Muscle layer of duodenum (tissue), 2 donors: ENCODE measurements at regions not wholly inside any gene's neighbourhood (a gene's known extent, or its start where the extent isn't known, plus 50 kb on each side); places are given as distances from the start of the nearest gene placed in this dataset.

ENCODE experiments used
- H3K27ac ChIP-seq: one replicate; pipeline ENCODE4 v1.7.0; 2013; ENCODE audit warnings: mild to moderate bottlenecking, low read length
- H3K27me3 ChIP-seq: one replicate; pipeline ENCODE4 v1.7.0; 2013; ENCODE audit warnings: low read depth, mild to moderate bottlenecking, control low read depth, low read length
- H3K36me3 ChIP-seq, 2 donors: one replicate each; pipeline ENCODE4 v1.7.0; 2013; ENCODE audit warnings: low read length in 2 of 2, control low read depth in 1 of 2, mild to moderate bottlenecking in 1 of 2; ENCODE audit not compliant: insufficient read depth in 2 of 2, control insufficient read depth in 1 of 2
- H3K4me1 ChIP-seq, 2 donors: one replicate each; pipeline ENCODE4 v1.7.0; 2013; ENCODE audit warnings: low read length in 2 of 2, mild to moderate bottlenecking in 2 of 2, control low read depth in 1 of 2, moderate library complexity in 1 of 2; ENCODE audit not compliant: insufficient read depth in 2 of 2, control insufficient read depth in 1 of 2
- H3K4me3 ChIP-seq, 2 donors: one replicate each; pipeline ENCODE4 v1.7.0; 2013; ENCODE audit warnings: low read length in 2 of 2, low read depth in 1 of 2, mild to moderate bottlenecking in 1 of 2
- H3K9me3 ChIP-seq, 2 donors: one replicate each; pipeline ENCODE4 v1.7.0; 2013; ENCODE audit warnings: low read length in 2 of 2, control low read depth in 1 of 2, mild to moderate bottlenecking in 1 of 2; ENCODE audit not compliant: control insufficient read depth in 1 of 2
- donor health status: healthy.

DNA sequence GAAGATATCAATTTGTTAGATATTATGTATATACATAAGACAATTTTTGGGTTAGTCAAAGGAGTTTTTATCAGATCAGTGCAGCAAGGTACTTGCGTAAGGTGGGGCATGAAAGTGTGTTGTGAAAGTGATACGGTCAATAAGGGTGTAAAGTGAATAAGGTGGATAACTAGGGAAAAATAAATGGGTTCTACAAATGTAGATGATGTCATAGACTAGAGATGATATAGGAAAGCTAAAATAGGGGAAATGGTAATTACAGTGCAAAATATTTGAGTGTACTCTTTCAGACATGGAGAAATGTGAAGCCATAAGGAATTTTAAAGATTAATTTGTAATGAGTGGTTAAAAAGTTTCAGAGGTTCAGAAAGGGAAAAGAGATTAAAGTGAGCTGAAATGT, 180.6 kb upstream of the KHDRBS2 start:
- H3K36me3 ChIP-seq: no peaks in the 10 kb centered on the region
- no peak overlapping the region for H3K4me3 ChIP-seq
- H3K27me3 ChIP-seq: no peaks in the 10 kb centered on the region
- no peak overlapping the region for H3K27ac ChIP-seq
- no peaks in the 10 kb centered on the region for H3K9me3 ChIP-seq
- H3K4me1 ChIP-seq: no peaks in the 10 kb centered on the region

DNA sequence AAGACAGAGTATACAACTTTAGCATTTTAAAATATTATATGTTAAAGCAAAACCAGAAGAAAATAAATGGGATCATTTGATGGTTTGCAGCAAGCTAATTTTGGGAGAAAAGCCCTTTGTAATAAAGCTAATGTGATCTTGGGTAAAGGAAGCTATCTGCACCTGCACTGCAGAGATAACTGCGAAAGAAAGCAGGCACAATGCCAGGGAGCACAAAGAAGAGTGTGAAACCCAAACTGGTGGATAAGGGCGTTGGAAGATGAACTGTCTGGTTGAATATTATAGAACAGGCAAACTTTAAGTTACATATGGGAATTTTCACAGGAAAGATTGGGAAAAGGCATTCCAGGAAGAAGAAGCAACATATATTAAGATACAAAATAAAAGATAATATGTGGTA, 179.2 kb upstream of the KHDRBS2 start:
- Histone ChIP-seq H3K4me3 (no peak overlapping the region), H3K27ac (no peak overlapping the region), H3K4me1 (no peaks in the 10 kb centered on the region), H3K27me3 (no peaks in the 10 kb centered on the region), H3K36me3 (no peaks in the 10 kb centered on the region), H3K9me3 (no peaks in the 10 kb centered on the region)

DNA sequence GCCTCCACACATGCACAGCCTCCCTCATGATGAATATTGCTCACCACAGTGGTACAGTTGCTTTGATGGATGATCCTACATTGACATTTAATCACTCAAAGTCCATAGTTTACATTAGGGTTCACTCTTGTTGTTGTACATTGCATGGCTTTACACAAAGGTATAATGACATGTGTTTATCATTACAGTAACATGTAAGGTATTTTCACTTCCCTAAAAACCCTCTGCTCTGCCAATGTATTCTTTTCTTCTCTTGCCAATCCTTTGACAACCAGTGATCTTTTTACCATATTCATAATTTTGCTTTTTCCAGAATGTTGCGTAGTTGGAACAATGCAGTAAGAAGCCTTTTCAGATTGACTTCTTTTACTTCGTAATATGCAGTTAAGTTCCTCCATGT, 166.6 kb upstream of the KHDRBS2 start:
- peaks cover 0 to 3% of the 10 kb centered on the region in 2 donors for H3K9me3 ChIP-seq
- H3K4me3 ChIP-seq: no peak overlapping the region
- H3K36me3 ChIP-seq: no peaks in the 10 kb centered on the region
- H3K4me1 ChIP-seq: no peaks in the 10 kb centered on the region
- H3K27me3 ChIP-seq: no peaks in the 10 kb centered on the region
- H3K27ac ChIP-seq: no peak overlapping the region

DNA sequence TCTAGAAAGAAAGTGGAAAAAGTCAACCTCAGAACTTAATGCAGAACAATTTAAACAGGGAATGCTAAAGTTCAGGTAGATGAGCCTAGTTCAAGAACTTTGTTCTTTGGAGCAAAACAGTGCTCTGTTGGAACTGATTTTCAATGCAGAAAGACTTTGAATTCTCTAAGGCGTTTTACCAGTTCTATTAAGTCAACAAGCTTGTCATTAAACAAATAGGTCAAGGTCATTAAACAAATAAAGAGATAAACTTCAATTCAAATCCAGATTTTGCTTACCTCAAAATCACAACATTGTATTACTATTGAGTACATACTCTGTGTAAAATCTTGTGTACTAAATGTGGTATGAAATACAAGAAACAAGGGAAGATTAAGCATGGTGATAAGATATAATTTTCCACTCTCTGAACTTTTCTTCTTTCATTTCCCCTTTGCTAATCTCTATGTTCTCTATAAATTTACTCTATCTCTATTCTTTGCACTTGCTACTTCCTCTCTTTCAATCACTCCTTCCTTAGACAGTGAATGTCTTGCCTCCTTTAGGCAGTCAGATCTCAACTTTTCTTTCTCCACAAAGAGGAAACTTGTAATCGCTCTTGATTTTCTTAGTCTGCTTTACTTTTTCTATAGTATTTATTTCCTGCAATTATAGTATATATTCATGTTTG, 160.8 kb upstream of the KHDRBS2 start:
- H3K27me3 ChIP-seq: no peaks in the 10 kb centered on the region
- no peak overlapping the region for H3K27ac ChIP-seq
- no peaks in the 10 kb centered on the region for H3K36me3 ChIP-seq
- no peaks in the 10 kb centered on the region for H3K9me3 ChIP-seq
- H3K4me1 ChIP-seq: no peaks in the 10 kb centered on the region
- no peak overlapping the region for H3K4me3 ChIP-seq

DNA sequence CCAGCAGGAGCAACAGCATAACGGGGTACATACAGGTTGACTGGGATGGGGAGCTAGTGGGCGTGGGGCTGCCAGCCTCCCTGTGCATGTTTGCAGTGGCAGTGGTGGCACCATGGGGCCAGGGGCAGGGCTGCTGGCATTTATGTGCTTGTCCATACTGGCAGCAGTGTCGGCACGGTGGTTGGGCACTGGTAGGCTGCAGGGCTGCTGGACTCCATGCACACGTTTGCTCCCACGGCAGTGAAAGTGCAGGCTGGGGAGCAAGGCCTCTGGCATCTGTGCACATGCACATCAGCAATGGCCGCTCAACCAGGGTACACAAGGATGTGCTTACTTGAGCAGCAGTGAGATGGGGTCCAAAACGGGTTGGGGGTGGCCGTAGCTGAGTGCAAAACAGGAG, 159.5 kb upstream of the KHDRBS2 start:
- Histone ChIP-seq H3K27me3 (no peaks in the 10 kb centered on the region), H3K9me3 (no peaks in the 10 kb centered on the region), H3K27ac (no peak overlapping the region), H3K4me1 (no peaks in the 10 kb centered on the region), H3K36me3 (no peaks in the 10 kb centered on the region), H3K4me3 (no peak overlapping the region)

DNA sequence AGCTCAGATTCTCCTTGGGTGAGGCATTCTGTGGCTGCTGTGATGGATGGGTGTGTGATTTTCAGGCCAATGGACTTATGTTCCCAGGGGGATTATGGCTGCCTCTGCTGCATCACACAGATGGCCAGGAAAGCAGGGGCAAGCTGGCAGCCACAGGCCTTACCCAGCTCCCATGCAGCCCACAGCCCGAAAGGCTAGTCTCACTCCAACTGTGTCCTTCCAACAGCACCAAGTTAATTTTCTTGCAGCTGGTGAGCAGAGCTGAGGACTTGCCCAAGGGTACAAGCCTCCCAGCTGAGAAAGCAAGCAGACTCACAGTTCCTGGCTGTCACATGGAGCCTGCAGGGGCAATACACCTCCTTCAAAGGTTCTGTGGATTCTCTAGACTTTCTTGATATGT, 155.2 kb upstream of the KHDRBS2 start:
- Histone ChIP-seq H3K4me3 (no peak overlapping the region), H3K4me1 (no peaks in the 10 kb centered on the region), H3K27ac (no peak overlapping the region), H3K27me3 (no peaks in the 10 kb centered on the region), H3K36me3 (no peaks in the 10 kb centered on the region), H3K9me3 (peaks cover 0 to 12% of the 10 kb centered on the region in 2 donors)

DNA sequence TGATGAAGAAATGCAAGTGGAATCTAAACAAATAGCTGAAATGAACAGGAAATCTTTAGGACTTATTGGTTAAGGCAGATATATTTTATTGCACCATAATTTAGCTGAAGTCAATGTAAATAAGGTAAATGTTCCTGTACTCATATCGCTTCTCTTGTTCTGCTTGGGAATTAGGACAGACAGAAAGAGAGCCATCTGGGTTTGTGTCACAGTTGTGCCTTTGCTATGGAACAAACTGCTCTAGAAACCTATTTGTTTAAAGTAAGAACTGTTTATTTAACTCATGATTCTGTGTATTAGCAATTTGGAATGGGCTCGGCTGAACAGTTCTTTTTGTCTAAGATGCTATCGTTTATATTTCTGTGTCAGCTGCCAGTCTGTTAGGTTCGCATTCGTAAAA, 143.8 kb upstream of the KHDRBS2 start:
- Histone ChIP-seq H3K27ac (no peak overlapping the region), H3K9me3 (peaks cover 0 to 4% of the 10 kb centered on the region in 2 donors), H3K4me1 (no peaks in the 10 kb centered on the region), H3K36me3 (no peaks in the 10 kb centered on the region), H3K27me3 (no peaks in the 10 kb centered on the region), H3K4me3 (no peak overlapping the region)

DNA sequence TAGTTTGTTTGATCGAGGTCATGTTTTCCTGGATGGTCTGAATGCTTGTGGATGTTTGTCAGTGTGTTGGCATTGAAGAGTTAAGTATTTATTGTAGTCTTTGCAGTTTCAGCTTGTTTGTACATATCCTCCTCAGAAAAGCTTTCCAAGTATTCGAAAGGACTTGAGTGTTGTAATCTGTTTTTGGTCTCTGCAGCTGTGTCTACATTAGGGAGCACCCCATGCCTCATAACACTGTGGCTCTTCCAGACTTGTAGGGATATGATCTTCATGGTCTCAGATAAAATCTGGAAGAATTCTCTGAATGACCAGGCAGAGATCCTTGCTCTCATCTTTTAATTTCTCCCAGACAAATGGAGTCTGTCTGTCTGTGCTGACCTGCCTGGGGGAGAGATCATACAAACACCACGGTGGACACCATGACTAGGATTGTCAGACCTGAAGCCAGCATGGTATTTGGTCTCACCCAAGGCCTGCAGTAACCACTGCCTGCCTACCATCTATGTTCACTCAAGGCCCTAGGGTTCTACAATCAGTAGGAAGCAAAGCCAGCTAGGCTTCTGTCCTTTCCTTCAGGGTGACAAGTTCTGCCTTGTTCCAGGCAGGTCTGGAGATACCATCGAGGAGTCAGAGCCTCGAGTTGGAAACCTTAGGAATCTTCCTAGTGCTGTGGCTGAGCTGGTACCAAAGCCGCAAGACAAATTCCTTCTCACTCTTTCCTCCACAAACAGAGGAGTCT, 114.7 kb upstream of the KHDRBS2 start:
- no peaks in the 10 kb centered on the region for H3K4me1 ChIP-seq
- H3K27me3 ChIP-seq: no peaks in the 10 kb centered on the region
- no peak overlapping the region for H3K4me3 ChIP-seq
- H3K36me3 ChIP-seq: no peaks in the 10 kb centered on the region
- H3K9me3 ChIP-seq: no peaks in the 10 kb centered on the region
- H3K27ac ChIP-seq: no peak overlapping the region

DNA sequence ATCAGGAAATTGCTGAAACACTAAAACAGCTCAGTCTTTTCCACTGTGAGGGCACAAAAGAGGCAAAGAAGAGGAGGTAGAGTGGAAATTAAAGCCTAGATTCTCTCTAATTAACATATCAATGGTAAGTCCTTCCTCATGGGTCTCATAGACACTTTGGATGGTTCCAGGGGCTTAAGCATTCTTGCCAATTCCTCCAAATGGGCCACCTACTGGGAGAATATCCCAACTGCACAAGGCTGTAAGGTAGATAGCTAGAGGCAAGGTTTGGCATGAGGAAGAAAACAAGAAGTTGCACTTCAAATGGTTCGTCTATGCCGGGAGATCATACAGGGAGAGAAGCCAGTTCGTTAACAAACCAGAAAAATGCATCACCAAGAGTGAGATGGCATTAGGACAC, 107.6 kb upstream of the KHDRBS2 start:
- H3K36me3 ChIP-seq: no peaks in the 10 kb centered on the region
- no peaks in the 10 kb centered on the region for H3K4me1 ChIP-seq
- no peaks in the 10 kb centered on the region for H3K9me3 ChIP-seq
- H3K27ac ChIP-seq: no peak overlapping the region
- no peak overlapping the region for H3K4me3 ChIP-seq
- no peaks in the 10 kb centered on the region for H3K27me3 ChIP-seq

DNA sequence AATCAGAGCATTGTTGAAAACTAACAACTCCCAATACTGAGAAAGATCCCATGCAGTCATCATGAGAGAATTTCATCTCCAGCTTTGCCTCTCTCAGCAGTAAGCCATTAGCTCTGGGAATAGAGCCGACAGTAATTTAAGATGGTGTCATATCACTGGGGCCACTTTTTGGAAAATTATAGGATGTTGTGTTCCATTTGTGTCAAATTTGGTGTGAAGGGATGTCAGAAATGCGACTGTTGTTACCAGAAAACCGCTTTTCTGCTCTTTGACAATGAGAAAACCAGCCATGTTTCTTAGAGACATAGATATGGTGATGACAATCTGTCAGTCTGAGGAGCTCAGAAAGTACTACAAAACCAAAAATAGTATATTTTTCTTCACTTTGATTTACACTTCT, 106.3 kb upstream of the KHDRBS2 start:
- Histone ChIP-seq H3K36me3 (no peaks in the 10 kb centered on the region), H3K9me3 (no peaks in the 10 kb centered on the region), H3K27ac (no peak overlapping the region), H3K4me1 (no peaks in the 10 kb centered on the region), H3K4me3 (no peak overlapping the region), H3K27me3 (no peaks in the 10 kb centered on the region)

DNA sequence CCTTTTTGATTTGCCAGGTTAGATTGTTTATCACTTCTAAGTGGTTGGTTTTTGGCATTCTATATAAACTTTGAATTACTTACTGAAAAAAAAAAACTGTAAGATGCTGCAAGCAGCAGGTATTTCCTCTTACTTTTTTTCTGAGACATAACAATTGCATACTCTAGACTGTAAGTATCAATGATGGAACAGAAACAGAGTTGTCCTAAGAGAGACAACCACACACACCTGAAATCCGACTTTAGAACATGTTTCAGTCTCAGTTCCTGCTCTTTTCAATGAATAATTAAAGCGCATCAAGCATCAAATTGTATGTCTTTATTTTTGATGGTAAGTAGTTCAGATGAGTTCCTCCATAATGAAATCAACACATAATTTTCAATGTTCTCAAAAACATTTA, 105.3 kb upstream of the KHDRBS2 start:
- Histone ChIP-seq H3K9me3 (no peaks in the 10 kb centered on the region), H3K4me3 (no peak overlapping the region), H3K27me3 (no peaks in the 10 kb centered on the region), H3K36me3 (no peaks in the 10 kb centered on the region), H3K4me1 (no peaks in the 10 kb centered on the region), H3K27ac (no peak overlapping the region)

DNA sequence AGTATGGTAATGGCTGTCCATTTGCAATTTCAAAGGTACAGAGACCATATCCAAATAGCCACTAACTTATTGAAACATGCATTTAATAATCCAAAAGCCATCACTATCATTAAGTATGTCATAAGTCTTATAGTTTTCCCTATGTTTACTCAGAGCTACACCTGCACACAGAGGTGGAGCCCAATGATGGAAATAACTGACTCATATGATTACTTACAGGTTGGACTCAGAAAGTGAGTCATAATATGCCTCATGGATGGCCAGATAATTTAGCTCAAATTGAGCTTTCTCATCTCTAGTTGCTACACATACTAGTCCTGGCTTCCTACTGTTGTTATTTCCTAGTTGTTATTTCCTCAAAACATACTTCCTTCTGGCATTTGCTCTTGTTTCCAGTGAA, 104.4 kb upstream of the KHDRBS2 start:
- Histone ChIP-seq H3K4me1 (no peaks in the 10 kb centered on the region), H3K9me3 (no peaks in the 10 kb centered on the region)

More for the DNA sequence above, 104.4 kb upstream of the KHDRBS2 start:
- H3K4me3 ChIP-seq: no peak overlapping the region
- no peaks in the 10 kb centered on the region for H3K27me3 ChIP-seq
- no peaks in the 10 kb centered on the region for H3K36me3 ChIP-seq
- no peak overlapping the region for H3K27ac ChIP-seq
